Uterus (tissue), 3 donors: ENCODE measurements at regions not wholly inside any gene's neighbourhood (a gene's known extent, or its start where the extent isn't known, plus 50 kb on each side); places are given as distances from the start of the nearest gene placed in this dataset.

Experiments used
- DNase-seq, 2 donors: peaks; one replicate each; pipeline ENCODE4 v3.0.0-alpha.2; 2019 to 2020
- H3K27ac ChIP-seq, 2 donors: fragments of 200-600 bp; sonication (generic); 1 replicate in 1 of 2; 2 replicates in 1 of 2; pipeline ENCODE4 v1.5.1; 2016 to 2018
- H3K27me3 ChIP-seq, 2 donors: fragments of 200-600 bp; sonication (generic); one replicate each; pipeline ENCODE4 v1.5.1; 2018 to 2019; ENCODE audit warnings: control low read depth in 1 of 2
- H3K36me3 ChIP-seq, 2 donors: fragments of 200-600 bp; sonication (generic); one replicate each; pipeline ENCODE4 v1.5.1; 2019; ENCODE audit warnings: control low read depth in 1 of 2
- H3K4me1 ChIP-seq, 2 donors: fragments of 200-600 bp; sonication (generic); one replicate each; pipeline ENCODE4 v1.5.1; 2018 to 2019; ENCODE audit warnings: control low read depth in 1 of 2
- H3K4me3 ChIP-seq, 2 donors: fragments of 200-600 bp; sonication (generic); 1 replicate in 1 of 2; 2 replicates in 1 of 2; pipeline ENCODE4 v1.5.1; 2018 to 2019; ENCODE audit warnings: mild to moderate bottlenecking in 1 of 2
- H3K9me3 ChIP-seq, 2 donors: fragments of 200-600 bp; sonication (generic); one replicate each; pipeline ENCODE4 v1.5.1; 2019; ENCODE audit warnings: control low read depth in 1 of 2
- POLR2A ChIP-seq, 2 donors: fragments of 450-650 bp; IDR thresholded peaks; one replicate each; pipeline ENCODE4 v1.6.1; 2016; ENCODE audit warnings: antibody characterized with exemption in 2 of 2, mild to moderate bottlenecking in 1 of 2, moderate library complexity in 1 of 2
- intact Hi-C: fragments of 100-400 bp; cut with DNase I; formaldehyde crosslinking; loops from one replicate; pipeline ENCODE4 v1.15.1; 2023; ENCODE audit warnings: low total_unique reads
- TF ChIP-seq, protein P1 (sequence below), 4 experiments: fragments of 200-600 bp in 2 of 4; fragments of 450-650 bp in 2 of 4; sonication (generic) in 2 of 4; IDR thresholded peaks; one replicate each; pipeline ENCODE4 v1.5.1; 2016 to 2019; ENCODE audit warnings: antibody characterized with exemption in 4 of 4, mild to moderate bottlenecking in 2 of 4, moderate library complexity in 1 of 4
- donor health status: DM: yes; HTN: yes; CAD: no.

GRCh38 chr12:92338102-92338501 is 192.5 kb upstream of the BTG1 start:
- no peak overlapping the region for H3K27ac ChIP-seq
- no peaks in the 10 kb centered on the region for H3K36me3 ChIP-seq
- no peaks in the 10 kb centered on the region for H3K9me3 ChIP-seq
- H3K4me3 ChIP-seq: no peak overlapping the region
- no peak for TF ChIP-seq POLR2A (IDR thresholded peaks at IDR 0.05)
- TF ChIP-seq, protein P1, sequence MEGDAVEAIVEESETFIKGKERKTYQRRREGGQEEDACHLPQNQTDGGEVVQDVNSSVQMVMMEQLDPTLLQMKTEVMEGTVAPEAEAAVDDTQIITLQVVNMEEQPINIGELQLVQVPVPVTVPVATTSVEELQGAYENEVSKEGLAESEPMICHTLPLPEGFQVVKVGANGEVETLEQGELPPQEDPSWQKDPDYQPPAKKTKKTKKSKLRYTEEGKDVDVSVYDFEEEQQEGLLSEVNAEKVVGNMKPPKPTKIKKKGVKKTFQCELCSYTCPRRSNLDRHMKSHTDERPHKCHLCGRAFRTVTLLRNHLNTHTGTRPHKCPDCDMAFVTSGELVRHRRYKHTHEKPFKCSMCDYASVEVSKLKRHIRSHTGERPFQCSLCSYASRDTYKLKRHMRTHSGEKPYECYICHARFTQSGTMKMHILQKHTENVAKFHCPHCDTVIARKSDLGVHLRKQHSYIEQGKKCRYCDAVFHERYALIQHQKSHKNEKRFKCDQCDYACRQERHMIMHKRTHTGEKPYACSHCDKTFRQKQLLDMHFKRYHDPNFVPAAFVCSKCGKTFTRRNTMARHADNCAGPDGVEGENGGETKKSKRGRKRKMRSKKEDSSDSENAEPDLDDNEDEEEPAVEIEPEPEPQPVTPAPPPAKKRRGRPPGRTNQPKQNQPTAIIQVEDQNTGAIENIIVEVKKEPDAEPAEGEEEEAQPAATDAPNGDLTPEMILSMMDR (IDR thresholded peaks at IDR 0.05): no peak
- intact Hi-C loops: no loop called here
- DNase-seq: no peak
- no peaks in the 10 kb centered on the region for H3K27me3 ChIP-seq
- H3K4me1 ChIP-seq: peaks cover 0 to 4% of the 10 kb centered on the region in 2 donors

DNA sequence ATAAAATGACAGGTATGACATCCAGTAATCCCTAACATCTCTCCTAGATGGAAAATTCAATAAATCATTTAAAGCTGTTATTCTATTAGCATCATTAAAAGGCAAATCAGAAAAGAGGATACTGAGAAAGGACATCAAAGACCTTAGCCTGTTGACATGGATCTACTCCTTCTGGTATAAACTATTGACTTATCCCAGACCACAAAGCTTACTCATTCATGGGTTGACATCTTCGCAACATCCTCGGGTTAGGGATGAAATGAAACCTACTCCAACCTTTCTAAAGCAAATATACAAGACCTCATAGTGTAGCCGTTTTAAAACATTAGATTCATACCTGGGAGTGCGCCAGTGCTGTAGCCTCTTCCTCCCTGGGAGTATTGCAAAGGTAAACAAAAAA is 191.5 kb upstream of the BTG1 start:
- H3K4me1 ChIP-seq: peaks cover 0 to 4% of the 10 kb centered on the region in 2 donors
- H3K36me3 ChIP-seq: no peaks in the 10 kb centered on the region
- DNase-seq: no peak
- H3K4me3 ChIP-seq: no peak overlapping the region
- no peaks in the 10 kb centered on the region for H3K9me3 ChIP-seq
- TF ChIP-seq, protein P1 (IDR thresholded peaks at IDR 0.05): no peak
- no peak for TF ChIP-seq POLR2A (IDR thresholded peaks at IDR 0.05)
- no peaks in the 10 kb centered on the region for H3K27me3 ChIP-seq
- H3K27ac ChIP-seq: peak overlapping the region; percentile 16 to 33
- intact Hi-C loops: no loop called here

GRCh38 chr12:92336641-92337040 is 191.0 kb upstream of the BTG1 start:
- no peak for TF ChIP-seq POLR2A (IDR thresholded peaks at IDR 0.05)
- TF ChIP-seq, protein P1 (IDR thresholded peaks at IDR 0.05): no peak
- peaks cover 0 to 4% of the 10 kb centered on the region in 2 donors for H3K4me1 ChIP-seq
- H3K27ac ChIP-seq: peak overlapping the region; percentile 16 to 33
- no peak for DNase-seq
- no peaks in the 10 kb centered on the region for H3K36me3 ChIP-seq
- no peaks in the 10 kb centered on the region for H3K27me3 ChIP-seq
- no peaks in the 10 kb centered on the region for H3K9me3 ChIP-seq
- intact Hi-C loops: no loop called here
- no peak overlapping the region for H3K4me3 ChIP-seq

DNA sequence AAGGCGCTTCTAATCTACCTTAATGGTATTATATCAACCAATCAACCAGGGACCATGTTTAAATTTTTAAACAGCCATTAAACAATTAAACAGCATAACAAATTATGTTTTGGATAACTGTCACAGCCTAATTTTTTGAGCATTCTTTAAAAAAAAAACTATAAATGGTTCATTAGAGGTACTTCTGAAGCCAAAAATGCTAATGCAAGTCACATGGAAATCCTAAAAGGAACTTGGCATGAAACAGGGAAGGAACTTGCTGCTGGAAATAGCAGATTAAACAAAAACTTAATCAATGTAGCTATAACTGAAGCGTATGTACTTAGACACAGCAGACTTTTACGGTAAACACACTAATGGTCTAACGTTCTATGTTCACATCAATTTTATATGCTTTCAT is 190.2 kb upstream of the BTG1 start:
- H3K36me3 ChIP-seq: no peaks in the 10 kb centered on the region
- no peaks in the 10 kb centered on the region for H3K9me3 ChIP-seq
- intact Hi-C loops: no loop called here
- no peak for TF ChIP-seq POLR2A (IDR thresholded peaks at IDR 0.05)
- TF ChIP-seq, protein P1 (IDR thresholded peaks at IDR 0.05): no peak
- H3K4me3 ChIP-seq: no peak overlapping the region
- no peak for DNase-seq
- H3K4me1 ChIP-seq: peaks cover 0 to 4% of the 10 kb centered on the region in 2 donors
- peak overlapping the region; percentile 21 to 33 for H3K27ac ChIP-seq
- H3K27me3 ChIP-seq: no peaks in the 10 kb centered on the region

DNA sequence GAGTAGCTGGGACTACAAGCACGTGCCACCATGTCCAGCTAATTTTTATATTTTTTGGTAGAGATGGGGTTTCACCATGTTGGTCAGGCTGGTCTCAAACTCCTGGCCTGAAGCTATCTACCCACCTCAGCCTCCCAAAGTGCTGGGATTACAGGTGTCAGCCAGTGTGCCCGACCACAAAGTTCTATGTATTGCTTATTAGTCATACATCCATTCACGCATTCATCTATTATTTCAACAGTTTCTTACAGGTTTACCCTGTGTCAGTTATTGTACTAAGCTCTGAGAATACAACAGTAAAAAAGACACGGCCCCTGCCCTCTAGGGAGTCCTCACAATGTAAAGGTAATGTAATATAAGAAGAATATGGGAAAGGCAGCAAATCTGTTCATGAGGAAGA is 188.9 kb upstream of the BTG1 start:
- intact Hi-C loops: no loop called here
- H3K4me3 ChIP-seq: no peak overlapping the region
- H3K4me1 ChIP-seq: peaks cover 0 to 4% of the 10 kb centered on the region in 2 donors
- H3K27me3 ChIP-seq: no peaks in the 10 kb centered on the region
- TF ChIP-seq, protein P1 (IDR thresholded peaks at IDR 0.05): no peak
- TF ChIP-seq POLR2A (IDR thresholded peaks at IDR 0.05): no peak
- no peaks in the 10 kb centered on the region for H3K9me3 ChIP-seq
- DNase-seq: no peak
- no peaks in the 10 kb centered on the region for H3K36me3 ChIP-seq
- H3K27ac ChIP-seq: no peak overlapping the region
